ENCODE measurements at regions not wholly inside any gene's neighbourhood (a gene's known extent, or its start where the extent isn't known, plus 50 kb on each side); places are given as distances from the start of the nearest gene placed in this dataset.

- peaks cover 2% of the 10 kb centered on the region for H3K4me1 Mint-ChIP-seq (ENCODE audit: low read depth, unreplicated experiment)
- Histone ChIP-seq H3K27me3 (ENCODE audit: insufficient read depth, low read length) (peaks cover 4% of the 10 kb centered on the region), H3K36me3 (ENCODE audit: insufficient read depth, low read length) (no peaks in the 10 kb centered on the region), H3K9ac (ENCODE audit: low read length) (no peak overlapping the region), H3K4me1 (ENCODE audit: insufficient read depth, low read length) (no peaks in the 10 kb centered on the region), H3K4me2 (ENCODE audit: low read length) (no peak overlapping the region), H3K4me3 (ENCODE audit: insufficient read depth, low read depth, low read length) (no peak overlapping the region), H4K20me1 (ENCODE audit: insufficient read depth, low read length) (no peaks in the 10 kb centered on the region), H3K79me2 (ENCODE audit: insufficient read depth, low read length) (no peaks in the 10 kb centered on the region), H3K9me3 (ENCODE audit: insufficient read depth, low read depth, low read length) (no peaks in the 10 kb centered on the region), H3K27ac (ENCODE audit: low read depth, low read length) (no peak overlapping the region), H2AFZ (ENCODE audit: low read depth, low read length) (no peak overlapping the region)
- H3K9me3 Mint-ChIP-seq (ENCODE audit: unreplicated experiment): peaks cover 8% of the 10 kb centered on the region
- H3K27ac Mint-ChIP-seq (ENCODE audit: unreplicated experiment): no peak overlapping the region
- H3K4me3 Mint-ChIP-seq (ENCODE audit: unreplicated experiment): no peak overlapping the region
- no peaks in the 10 kb centered on the region for H3K36me3 Mint-ChIP-seq (ENCODE audit: low read depth, unreplicated experiment)
- peaks cover 42% of the 10 kb centered on the region for H3K27me3 Mint-ChIP-seq (ENCODE audit: low read depth, unreplicated experiment)
- no peak for DNase-seq (ENCODE audit: low read depth)
- FAIRE-seq: no peak
- no peak for TF ChIP-seq CTCF (IDR thresholded peaks at IDR 0.05; ENCODE audit: insufficient read depth, low read depth, low read length)
- TF ChIP-seq EZH2 (IDR thresholded peaks at IDR 0.05; ENCODE audit: insufficient read depth, low read length): no peak
These were observed 151.5 kb upstream of the LRFN2 start for GRCh38 chr6:40738551-40739193.

GRCh38 chr6:40735521-40735920, 148.4 kb upstream of the LRFN2 start:
- Histone ChIP-seq H3K79me2 (ENCODE audit: insufficient read depth, low read length) (no peaks in the 10 kb centered on the region), H3K4me3 (ENCODE audit: insufficient read depth, low read depth, low read length) (no peak overlapping the region), H2AFZ (ENCODE audit: low read depth, low read length) (no peak overlapping the region), H3K27me3 (ENCODE audit: insufficient read depth, low read length) (peaks cover 4% of the 10 kb centered on the region), H3K36me3 (ENCODE audit: insufficient read depth, low read length) (no peaks in the 10 kb centered on the region), H4K20me1 (ENCODE audit: insufficient read depth, low read length) (no peaks in the 10 kb centered on the region), H3K9ac (ENCODE audit: low read length) (no peak overlapping the region), H3K4me2 (ENCODE audit: low read length) (no peak overlapping the region), H3K4me1 (ENCODE audit: insufficient read depth, low read length) (no peaks in the 10 kb centered on the region), H3K9me3 (ENCODE audit: insufficient read depth, low read depth, low read length) (no peaks in the 10 kb centered on the region), H3K27ac (ENCODE audit: low read depth, low read length) (no peak overlapping the region)
- Mint-ChIP-seq H3K4me1 (ENCODE audit: low read depth, unreplicated experiment) (peaks cover 7% of the 10 kb centered on the region), H3K9me3 (ENCODE audit: unreplicated experiment) (no peaks in the 10 kb centered on the region), H3K27me3 (ENCODE audit: low read depth, unreplicated experiment) (peaks cover 18% of the 10 kb centered on the region), H3K27ac (ENCODE audit: unreplicated experiment) (no peak overlapping the region), H3K4me3 (ENCODE audit: unreplicated experiment) (no peak overlapping the region), H3K36me3 (ENCODE audit: low read depth, unreplicated experiment) (no peaks in the 10 kb centered on the region)
- TF ChIP-seq EZH2 (IDR thresholded peaks at IDR 0.05; ENCODE audit: insufficient read depth, low read length): no peak
- TF ChIP-seq CTCF (IDR thresholded peaks at IDR 0.05; ENCODE audit: insufficient read depth, low read depth, low read length): no peak
- FAIRE-seq (no peak), DNase-seq (ENCODE audit: low read depth) (no peak)

GRCh38 chr6:40735121-40735520, 148.0 kb upstream of the LRFN2 start:
- DNase-seq (ENCODE audit: low read depth): no peak
- Histone ChIP-seq H3K9me3 (ENCODE audit: insufficient read depth, low read depth, low read length) (no peaks in the 10 kb centered on the region), H3K27ac (ENCODE audit: low read depth, low read length) (no peak overlapping the region), H3K4me2 (ENCODE audit: low read length) (no peak overlapping the region), H2AFZ (ENCODE audit: low read depth, low read length) (no peak overlapping the region), H3K4me1 (ENCODE audit: insufficient read depth, low read length) (no peaks in the 10 kb centered on the region), H3K79me2 (ENCODE audit: insufficient read depth, low read length) (no peaks in the 10 kb centered on the region), H4K20me1 (ENCODE audit: insufficient read depth, low read length) (no peaks in the 10 kb centered on the region), H3K27me3 (ENCODE audit: insufficient read depth, low read length) (peaks cover 4% of the 10 kb centered on the region), H3K9ac (ENCODE audit: low read length) (no peak overlapping the region), H3K4me3 (ENCODE audit: insufficient read depth, low read depth, low read length) (no peak overlapping the region), H3K36me3 (ENCODE audit: insufficient read depth, low read length) (no peaks in the 10 kb centered on the region)
- Mint-ChIP-seq H3K27me3 (ENCODE audit: low read depth, unreplicated experiment) (peaks cover 21% of the 10 kb centered on the region), H3K36me3 (ENCODE audit: low read depth, unreplicated experiment) (no peaks in the 10 kb centered on the region), H3K4me1 (ENCODE audit: low read depth, unreplicated experiment) (peaks cover 7% of the 10 kb centered on the region), H3K9me3 (ENCODE audit: unreplicated experiment) (no peaks in the 10 kb centered on the region), H3K27ac (ENCODE audit: unreplicated experiment) (no peak overlapping the region), H3K4me3 (ENCODE audit: unreplicated experiment) (no peak overlapping the region)
- no peak for FAIRE-seq
- TF ChIP-seq EZH2 (IDR thresholded peaks at IDR 0.05; ENCODE audit: insufficient read depth, low read length): no peak
- TF ChIP-seq CTCF (IDR thresholded peaks at IDR 0.05; ENCODE audit: insufficient read depth, low read depth, low read length): no peak

Data from astrocyte (in vitro differentiated cells and primary cell).